Left cardiac atrium (tissue), 4 donors: ENCODE measurements at regions not wholly inside any gene's neighbourhood (a gene's known extent, or its start where the extent isn't known, plus 50 kb on each side); places are given as distances from the start of the nearest gene placed in this dataset.
A peak's percentile ranks its signal among the peaks of the same experiment; 100 is the strongest.
"Not testable (repeated sequence)": the region's sequence is repeated elsewhere in the genome, so short reads cannot be mapped to it uniquely, and the experiment has no call there.

Experiments used
- ATAC-seq, 2 donors: fragments of 200-7000 bp; cut with Tn5 transposase; one replicate each; pipeline ENCODE4 v1.9.1; 2020; ENCODE audit warnings: mild to moderate bottlenecking in 2 of 2, moderate library complexity in 2 of 2
- DNase-seq: peaks from one replicate; pipeline ENCODE4 v3.0.0-alpha.2; 2020
- intact Hi-C, 2 donors: fragments of 100-400 bp; cut with DNase I; formaldehyde crosslinking; loops; one replicate each; pipeline versions ENCODE4 v1.14.1 to v1.15.1; 2022 to 2023
- donor health status: DM: no; HTN: yes; CAD: no.
- donor health status: DM: no; HTN: yes; CAD: no; lungs with severe emphysema.
- donor health status: DM: yes; HTN: yes; CAD: no.
- donor health status: Dilated cardiomyopathy.

- intact Hi-C loops, DNase-seq, ATAC-seq: not testable (repeated sequence)
Measured at GRCh38 chr7:55706451-55707195, 134.3 kb upstream of the VOPP1 start.

- intact Hi-C loops, ATAC-seq, DNase-seq: not testable (repeated sequence)
Measured at GRCh38 chr7:55705728-55706450, 133.6 kb upstream of the VOPP1 start.

- DNase-seq, ATAC-seq, intact Hi-C loops: not testable (repeated sequence)
Measured at GRCh38 chr7:55702831-55703230, 130.5 kb upstream of the VOPP1 start.

- DNase-seq, intact Hi-C loops, ATAC-seq: not testable (repeated sequence)
Measured at GRCh38 chr7:55699450-55699842, 127.1 kb upstream of the VOPP1 start.

- not testable (repeated sequence) for ATAC-seq
Measured at GRCh38 chr7:55698607-55699449, 126.5 kb upstream of the VOPP1 start.

GRCh38 chr7:55695893-55696701 is 123.8 kb upstream of the VOPP1 start:
- intact Hi-C loops, DNase-seq: not testable (repeated sequence)
- ATAC-seq = peak in 1 of 2 donors; percentile 44

More at GRCh38 chr7:55698607-55699449, 126.5 kb upstream of the VOPP1 start:
- DNase-seq, intact Hi-C loops: not testable (repeated sequence)

- intact Hi-C loops, DNase-seq: not testable (repeated sequence)
- peak; percentile 65 to 93 for ATAC-seq
Measured at GRCh38 chr7:55694484-55694883, 122.2 kb upstream of the VOPP1 start.

- DNase-seq (peak; percentile 43), ATAC-seq (peak; percentile 81 to 89)
- intact Hi-C loops = not testable (repeated sequence)
Measured at GRCh38 chr7:55688684-55689681, 116.7 kb upstream of the VOPP1 start.

GRCh38 chr7:55688261-55688660 is 116.0 kb upstream of the VOPP1 start:
- DNase-seq, intact Hi-C loops, ATAC-seq: not testable (repeated sequence)

GRCh38 chr7:55687252-55687651 is 115.0 kb upstream of the VOPP1 start:
- peak in 1 of 2 donors; percentile 28 for ATAC-seq
- DNase-seq, intact Hi-C loops: not testable (repeated sequence)

- ATAC-seq, intact Hi-C loops, DNase-seq: not testable (repeated sequence)
Measured at GRCh38 chr7:55686771-55687170, 114.5 kb upstream of the VOPP1 start.

GRCh38 chr7:55683501-55683900 is 111.2 kb upstream of the VOPP1 start:
- ATAC-seq, DNase-seq, intact Hi-C loops: not testable (repeated sequence)

GRCh38 chr7:55675589-55675988 is 103.3 kb upstream of the VOPP1 start:
- intact Hi-C loops, ATAC-seq, DNase-seq: not testable (repeated sequence)

- ATAC-seq, DNase-seq, intact Hi-C loops: not testable (repeated sequence)
Measured at GRCh38 chr7:55673525-55673924, 101.2 kb upstream of the VOPP1 start.

- intact Hi-C loops, DNase-seq, ATAC-seq: not testable (repeated sequence)
Measured at GRCh38 chr7:55672084-55672483, 99.8 kb upstream of the VOPP1 start.

GRCh38 chr7:55657654-55658053 is 85.4 kb upstream of the VOPP1 start:
- DNase-seq (no peak), ATAC-seq (no peak)
- intact Hi-C loops = no loop called here

- intact Hi-C loops = no loop called here
- ATAC-seq = no peak
- DNase-seq = no peak
Measured at GRCh38 chr7:55651057-55651456, 78.8 kb upstream of the VOPP1 start.
